ENCODE measurements at regions not wholly inside any gene's neighbourhood (a gene's known extent, or its start where the extent isn't known, plus 50 kb on each side); places are given as distances from the start of the nearest gene placed in this dataset.
A peak's percentile ranks its signal among the peaks of the same experiment; 100 is the strongest.

- no TSS peak for BruUV-seq (replicated peaks)
- H3K27me3 ChIP-seq (ENCODE audit: control insufficient read depth in 1 of 2, insufficient read depth in 2 of 2, low read length in 2 of 2) = no peaks in the 10 kb centered on the region
- no peak overlapping the region for H3K4me2 ChIP-seq (ENCODE audit: low read depth, low read length)
- H3K4me3 ChIP-seq (replicated peaks in 1 of 3; ENCODE audit: insufficient read depth in 1 of 3, low read depth in 2 of 3, low read length in 3 of 3) = no peak overlapping the region
- no peaks in the 10 kb centered on the region for H3K79me2 ChIP-seq (ENCODE audit: insufficient read depth, low read length)
- in situ Hi-C loops (cut with HindIII; ENCODE audit: extremely low pct_ligation_motif_present, low pct_unique_long_range_greater_than_20kb) = no loop called here
- POLR2A ChIA-PET = no interaction called here
- H2AFZ ChIP-seq (ENCODE audit: low read length) = peak overlapping the region; percentile 5
- DNase-seq (ENCODE audit: low spot score) (no peak), FAIRE-seq (no peak), ATAC-seq (no peak)
- no peaks in the 10 kb centered on the region for H3K36me3 ChIP-seq (replicated peaks in 1 of 2; ENCODE audit: control insufficient read depth in 1 of 2, insufficient read depth in 2 of 2, low read length in 2 of 2)
- CTCF ChIA-PET (ENCODE audit: low intra/inter-chr PET ratio, low total read pairs) = no interaction called here
- H3K9ac ChIP-seq (ENCODE audit: insufficient read depth, low read depth, low read length) = no peak overlapping the region
- no peaks in the 10 kb centered on the region for H3K4me1 ChIP-seq (ENCODE audit: insufficient read depth, low read length)
- H3K27ac ChIP-seq (ENCODE audit: extremely low read length, insufficient read depth, low read length) = no peak overlapping the region
- TF ChIP-seq ZZZ3 (CRISPR knock-in tag; IDR thresholded peaks at IDR 0.05; ENCODE audit: borderline replicate concordance) (no peak), MLXIP (CRISPR knock-in tag; IDR thresholded peaks at IDR 0.05; ENCODE audit: borderline replicate concordance) (no peak), ZNF691 (CRISPR knock-in tag; IDR thresholded peaks at IDR 0.05; ENCODE audit: borderline replicate concordance, low read depth) (no peak), ZNF704 (CRISPR knock-in tag; IDR thresholded peaks at IDR 0.05; ENCODE audit: borderline replicate concordance) (no peak)
- intact Hi-C loops (cut with micrococcal nuclease; ENCODE audit: unreplicated experiment) = no loop called here
- 14% methylated on average over 4 of the region's 4 CpGs for WGBS (ENCODE audit: low lambda C conversion rate)
- H3K9me3 ChIP-seq (ENCODE audit: low read length) = peaks cover 50% of the 10 kb centered on the region
- no peaks in the 10 kb centered on the region for H4K20me1 ChIP-seq (ENCODE audit: insufficient read depth, low read length)
Observed at GRCh38 chr4:43243433-43244116, 351.1 kb downstream of the GRXCR1 start.

All from HepG2 (cell line).